Caco-2 (cell line): ENCODE measurements at regions not wholly inside any gene's neighbourhood (a gene's known extent, or its start where the extent isn't known, plus 50 kb on each side); places are given as distances from the start of the nearest gene placed in this dataset.
A peak's percentile ranks its signal among the peaks of the same experiment; 100 is the strongest.

ENCODE experiments used
- BruUV-seq: library from RNA; stranded (reverse); fragments of 400-500 nt; replicated peaks from 2 replicates; lab custom pipeline; 2021; lab: Mats Ljungman, UMichigan
- CTCF ChIA-PET: fragments of 300-600 bp; sonication (Branson Sonifier 250); formaldehyde crosslinking; loops from one replicate; lab custom pipeline; 2022; ENCODE audit warnings: antibody characterized with exemption; lab: Charles Lee
- POLR2A ChIA-PET: fragments of 300-600 bp; sonication (Branson Sonifier 250); formaldehyde crosslinking; loops from one replicate; lab custom pipeline; 2022; ENCODE audit warnings: antibody characterized with exemption; lab: Charles Lee
- DNase-seq, 2 experiments: peaks; one replicate each; pipeline versions ENCODE4 v3.0.0 to v3.0.0-alpha.2; 2020 to 2022
- H3K27me3 ChIP-seq: replicated peaks from 2 replicates; pipeline ENCODE4 v1.6.0; 2011; ENCODE audit warnings: low read length; ENCODE audit not compliant: control insufficient read depth, insufficient read depth
- H3K36me3 ChIP-seq: 2 replicates; pipeline ENCODE4 v1.5.1; 2011; ENCODE audit warnings: low read length; ENCODE audit not compliant: control insufficient read depth, insufficient read depth
- H3K4me1 ChIP-seq: fragments of 250-450 bp; sonication (Bioruptor Pico); 2 replicates; pipeline ENCODE4 v1.5.1; 2020; ENCODE audit warnings: mild to moderate bottlenecking
- H3K4me3 ChIP-seq: 2 replicates; pipeline ENCODE4 v1.5.1; 2011; ENCODE audit warnings: low read depth, mild to moderate bottlenecking, control low read depth, low read length
- H3K9me3 ChIP-seq: fragments of 250-450 bp; sonication (Bioruptor Pico); 2 replicates; pipeline ENCODE4 v1.5.1; 2020; ENCODE audit warnings: mild to moderate bottlenecking, moderate library complexity
- H3K27ac Mint-ChIP-seq: one replicate; pipeline ENCODE4 v1.8.0; 2022; ENCODE audit warnings: mixed read lengths; ENCODE audit not compliant: unreplicated experiment
- H3K27me3 Mint-ChIP-seq: one replicate; pipeline ENCODE4 v1.8.0; 2022; ENCODE audit warnings: mixed read lengths; ENCODE audit not compliant: insufficient read depth, unreplicated experiment
- H3K36me3 Mint-ChIP-seq: one replicate; pipeline ENCODE4 v1.8.0; 2022; ENCODE audit warnings: mild to moderate bottlenecking, mixed read lengths; ENCODE audit not compliant: insufficient read depth, unreplicated experiment
- H3K4me1 Mint-ChIP-seq: one replicate; pipeline ENCODE4 v1.8.0; 2022; ENCODE audit warnings: low read depth, mixed read lengths; ENCODE audit not compliant: unreplicated experiment
- H3K4me3 Mint-ChIP-seq: one replicate; pipeline ENCODE4 v1.8.0; 2022; ENCODE audit warnings: mild to moderate bottlenecking, moderate library complexity, mixed read lengths; ENCODE audit not compliant: unreplicated experiment
- H3K9me3 Mint-ChIP-seq: one replicate; pipeline ENCODE4 v1.8.0; 2022; ENCODE audit warnings: mixed read lengths; ENCODE audit not compliant: unreplicated experiment
- CTCF ChIP-seq, 2 experiments: fragments of 200-600 bp in 1 of 2; IDR thresholded peaks; 1 replicate in 1 of 2; 2 replicates in 1 of 2; pipeline versions ENCODE4 v1.5.1 to v1.8.0; 2011 to 2022; ENCODE audit warnings: antibody characterized with exemption in 1 of 2, control low read depth in 1 of 2, inconsistent platforms in 1 of 2, low read depth in 1 of 2, low read length in 1 of 2, mild to moderate bottlenecking in 1 of 2, moderate library complexity in 1 of 2; ENCODE audit not compliant: insufficient read depth in 1 of 2, severe bottlenecking in 1 of 2, unreplicated experiment in 1 of 2
- intact Hi-C: fragments of 100-400 bp; cut with micrococcal nuclease; formaldehyde crosslinking; loops from one replicate; pipeline ENCODE4 v1.10.0; 2022; ENCODE audit not compliant: unreplicated experiment

- no TSS peak for BruUV-seq
- peaks cover 11% of the 10 kb centered on the region for H3K9me3 Mint-ChIP-seq
- no peak for TF ChIP-seq CTCF (IDR thresholded peaks at IDR 0.05; ENCODE audit: insufficient read depth in 1 of 2, low read depth in 1 of 2, low read length in 1 of 2, severe bottlenecking in 1 of 2, unreplicated experiment in 1 of 2)
- H3K4me1 ChIP-seq, result no peaks in the 10 kb centered on the region
- no peaks in the 10 kb centered on the region for H3K27me3 ChIP-seq
- H3K4me3 ChIP-seq, result no peak overlapping the region
- no peaks in the 10 kb centered on the region for H3K36me3 ChIP-seq
- no peaks in the 10 kb centered on the region for H3K36me3 Mint-ChIP-seq
- H3K4me3 Mint-ChIP-seq, result no peak overlapping the region
- H3K27ac Mint-ChIP-seq, result no peak overlapping the region
- DNase-seq, result no peak
- ChIA-PET POLR2A (no interaction called here), CTCF (no interaction called here)
- H3K27me3 Mint-ChIP-seq, result no peaks in the 10 kb centered on the region
- intact Hi-C loops, result no loop called here
- no peaks in the 10 kb centered on the region for H3K4me1 Mint-ChIP-seq
- H3K9me3 ChIP-seq, result no peaks in the 10 kb centered on the region; the same call in none of the 2 replicates
Measured at GRCh38 chr20:60906555-60906954, 345.5 kb upstream of the CDH4 start.

DNA sequence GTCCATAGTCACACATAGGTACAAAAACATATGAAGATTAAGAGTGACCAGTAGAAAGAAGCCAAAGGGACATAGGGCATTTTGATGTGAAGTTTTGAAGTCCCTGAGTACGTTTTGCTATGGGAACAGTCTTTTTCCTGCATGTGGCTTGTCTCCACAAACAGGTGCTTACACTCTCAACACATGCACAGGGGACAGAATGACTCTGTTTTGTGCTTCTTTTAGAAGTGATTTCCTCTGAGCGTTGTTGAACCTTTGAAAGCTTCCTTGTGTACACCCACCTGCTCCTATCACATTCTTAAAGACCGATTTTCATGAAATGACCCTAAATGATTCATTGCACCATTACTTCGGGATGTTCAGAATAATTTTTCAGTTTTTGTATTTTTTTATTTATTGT is 338.8 kb upstream of the CDH4 start:
- H3K4me3 ChIP-seq, result no peak overlapping the region
- TF ChIP-seq CTCF (IDR thresholded peaks at IDR 0.05; ENCODE audit: insufficient read depth in 1 of 2, low read depth in 1 of 2, low read length in 1 of 2, severe bottlenecking in 1 of 2, unreplicated experiment in 1 of 2), result no peak
- no peaks in the 10 kb centered on the region; the same call in 1 of the 2 replicates for H3K9me3 ChIP-seq
- Mint-ChIP-seq H3K9me3 (peaks cover 11% of the 10 kb centered on the region), H3K4me3 (no peak overlapping the region), H3K27me3 (peaks cover 11% of the 10 kb centered on the region), H3K4me1 (no peaks in the 10 kb centered on the region), H3K27ac (no peak overlapping the region), H3K36me3 (no peaks in the 10 kb centered on the region)
- POLR2A ChIA-PET, result no interaction called here
- BruUV-seq, result no TSS peak
- CTCF ChIA-PET, result no interaction called here
- intact Hi-C loops, result no loop called here
- DNase-seq, result no peak
- H3K36me3 ChIP-seq, result no peaks in the 10 kb centered on the region
- H3K27me3 ChIP-seq, result no peaks in the 10 kb centered on the region
- no peaks in the 10 kb centered on the region for H3K4me1 ChIP-seq

DNA sequence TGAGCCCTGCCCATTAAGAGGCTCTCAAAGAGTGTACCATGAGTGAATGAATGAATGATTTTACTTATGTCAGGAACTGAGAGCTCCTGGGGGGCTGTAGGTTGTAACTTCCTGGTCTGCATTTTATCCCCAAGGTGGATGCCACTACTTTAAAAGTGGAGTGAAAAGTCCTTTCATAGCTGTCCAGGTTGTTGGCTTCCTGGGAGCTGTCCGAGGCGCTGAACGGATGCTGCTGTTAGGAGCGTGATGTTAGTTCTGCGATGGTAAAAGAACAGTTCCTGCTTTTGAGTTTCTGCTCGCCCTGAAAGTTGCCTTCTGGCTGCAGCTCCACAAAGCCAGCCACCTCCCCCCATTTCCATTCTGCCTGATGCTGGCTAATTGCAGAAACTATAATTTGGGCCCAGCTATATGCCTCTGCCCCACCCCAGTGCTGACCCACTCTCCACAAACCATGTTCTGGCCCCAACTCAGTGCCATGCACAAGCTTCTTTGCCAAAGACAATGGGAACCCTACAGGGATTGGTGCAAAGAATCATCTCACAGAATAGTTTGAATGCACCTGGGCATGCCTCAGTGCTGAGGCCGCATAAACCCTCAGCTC is 330.9 kb upstream of the CDH4 start:
- Mint-ChIP-seq H3K9me3 (peaks cover 5% of the 10 kb centered on the region), H3K4me3 (no peak overlapping the region), H3K36me3 (no peaks in the 10 kb centered on the region), H3K27me3 (peaks cover 10% of the 10 kb centered on the region), H3K27ac (no peak overlapping the region), H3K4me1 (no peaks in the 10 kb centered on the region)
- ChIA-PET CTCF (no interaction called here), POLR2A (no interaction called here)
- no TSS peak for BruUV-seq
- no peaks in the 10 kb centered on the region for H3K36me3 ChIP-seq
- TF ChIP-seq CTCF (IDR thresholded peaks at IDR 0.05; ENCODE audit: insufficient read depth in 1 of 2, low read depth in 1 of 2, low read length in 1 of 2, severe bottlenecking in 1 of 2, unreplicated experiment in 1 of 2), result no peak
- H3K4me1 ChIP-seq, result no peaks in the 10 kb centered on the region
- H3K4me3 ChIP-seq, result no peak overlapping the region
- H3K9me3 ChIP-seq, result no peaks in the 10 kb centered on the region; the same call in 1 of the 2 replicates
- H3K27me3 ChIP-seq, result no peaks in the 10 kb centered on the region
- intact Hi-C loops, result no loop called here
- peak in 1 of 2 experiments; percentile 22 for DNase-seq
